Heart left ventricle (tissue), 13 donors: ENCODE measurements at regions not wholly inside any gene's neighbourhood (a gene's known extent, or its start where the extent isn't known, plus 50 kb on each side); places are given as distances from the start of the nearest gene placed in this dataset.

Experiments
- CTCF ChIP-seq, 12 donors: fragments of 200-600 bp; sonication (generic) in 4 of 12; IDR thresholded peaks; one replicate each; pipeline versions ENCODE4 v1.5.0 to v1.8.0; 2018 to 2022; ENCODE audit warnings: antibody characterized with exemption in 12 of 12, mild to moderate bottlenecking in 5 of 12
- POLR2A ChIP-seq, 2 donors: fragments of 450-650 bp; IDR thresholded peaks; one replicate each; pipeline ENCODE4 v1.6.1; 2017; ENCODE audit warnings: antibody characterized with exemption in 2 of 2, mild to moderate bottlenecking in 2 of 2, moderate library complexity in 2 of 2
- donor health status: ischemic (EF 13 %, LVEDD 7.1; RV severe dilation, severe dysfunction).
- donor health status: DM: no; HTN: yes; CAD: no.
- donor health status: DM: no; HTN: no; CAD: no.
- donor health status: ischemic (EF 25% LVEDD 6.9; RV normal size, moderate dysfunction).
- donor health status: ischemic (EF 25% LVEDD 5.7; RV mildly dilated, moderate dysfunction).
- donor health status: ischemic (EF 35%, LVEDD 5.7; RV mildly dilated, moderate dysfunction).
- donor health status: nonischemic (EF 11% LVEDD 7.7; RV severe dilation, severe dysfunction).
- donor health status: DM: yes; HTN: yes; CAD: no.
- donor health status: PGD.
- donor health status: ischemic (EF 29% LVEDD 5.4; RV normal size, mild dysfunction).
- donor health status: nonischemic (EF 23%, LVEDD 6.1; RV moderate dilation, normal function).

GRCh38 chr1:10896673-10897072 is 100.2 kb upstream of the CASZ1 start:
- no peak for TF ChIP-seq CTCF (IDR thresholded peaks at IDR 0.05)
- no peak for TF ChIP-seq POLR2A (IDR thresholded peaks at IDR 0.05)
